ENCODE measurements at regions not wholly inside any gene's neighbourhood (a gene's known extent, or its start where the extent isn't known, plus 50 kb on each side); places are given as distances from the start of the nearest gene placed in this dataset.

DNA sequence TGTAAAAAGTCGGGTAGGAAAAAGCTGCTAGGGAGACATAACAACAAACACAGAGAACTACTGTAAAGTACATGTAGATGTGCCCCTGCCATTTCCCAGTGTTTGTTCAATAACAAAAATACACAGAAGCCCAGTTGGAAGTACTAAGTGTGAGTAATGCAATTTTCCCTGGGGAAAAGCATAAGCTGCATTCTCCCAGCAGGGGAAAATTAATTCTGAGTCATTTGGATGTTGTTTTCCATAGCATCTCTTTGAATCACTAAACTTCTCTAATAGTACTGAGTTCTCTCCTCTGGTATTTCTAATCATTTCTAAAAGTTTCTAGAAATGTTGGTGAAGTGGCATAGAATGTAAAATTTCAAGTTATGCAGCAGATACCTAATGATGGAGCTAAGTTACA lies 1114.9 kb downstream of the C4orf33 start:
- TF ChIP-seq, protein P1, sequence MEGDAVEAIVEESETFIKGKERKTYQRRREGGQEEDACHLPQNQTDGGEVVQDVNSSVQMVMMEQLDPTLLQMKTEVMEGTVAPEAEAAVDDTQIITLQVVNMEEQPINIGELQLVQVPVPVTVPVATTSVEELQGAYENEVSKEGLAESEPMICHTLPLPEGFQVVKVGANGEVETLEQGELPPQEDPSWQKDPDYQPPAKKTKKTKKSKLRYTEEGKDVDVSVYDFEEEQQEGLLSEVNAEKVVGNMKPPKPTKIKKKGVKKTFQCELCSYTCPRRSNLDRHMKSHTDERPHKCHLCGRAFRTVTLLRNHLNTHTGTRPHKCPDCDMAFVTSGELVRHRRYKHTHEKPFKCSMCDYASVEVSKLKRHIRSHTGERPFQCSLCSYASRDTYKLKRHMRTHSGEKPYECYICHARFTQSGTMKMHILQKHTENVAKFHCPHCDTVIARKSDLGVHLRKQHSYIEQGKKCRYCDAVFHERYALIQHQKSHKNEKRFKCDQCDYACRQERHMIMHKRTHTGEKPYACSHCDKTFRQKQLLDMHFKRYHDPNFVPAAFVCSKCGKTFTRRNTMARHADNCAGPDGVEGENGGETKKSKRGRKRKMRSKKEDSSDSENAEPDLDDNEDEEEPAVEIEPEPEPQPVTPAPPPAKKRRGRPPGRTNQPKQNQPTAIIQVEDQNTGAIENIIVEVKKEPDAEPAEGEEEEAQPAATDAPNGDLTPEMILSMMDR (IDR thresholded peaks at IDR 0.05; ENCODE audit: low read depth, low read length), result no peak
- TF ChIP-seq POLR2A (IDR thresholded peaks at IDR 0.05; ENCODE audit: extremely low read depth, insufficient read length), result no peak
- TF ChIP-seq MAX (IDR thresholded peaks at IDR 0.05; ENCODE audit: low read depth, low read length), result no peak
- no peak for TF ChIP-seq MYC (IDR thresholded peaks at IDR 0.05; ENCODE audit: low read depth, low read length)
